Hepatocyte (in vitro differentiated cells): ENCODE measurements at regions not wholly inside any gene's neighbourhood (a gene's known extent, or its start where the extent isn't known, plus 50 kb on each side); places are given as distances from the start of the nearest gene placed in this dataset.

Source experiments
- DNase-seq: peaks from one replicate; pipeline ENCODE4 v3.0.0-alpha.2; 2016; ENCODE audit warnings: low spot score
- H2AFZ ChIP-seq: fragments of 200-600 bp; sonication (generic); 2 replicates; pipeline ENCODE4 v1.6.0; 2016; ENCODE audit warnings: antibody characterized with exemption, mild to moderate bottlenecking
- H3K27ac ChIP-seq: fragments of 200-600 bp; sonication (generic); 2 replicates; pipeline ENCODE4 v1.5.1; 2016; ENCODE audit warnings: mild to moderate bottlenecking
- H3K27me3 ChIP-seq: fragments of 200-600 bp; sonication (generic); 2 replicates; pipeline ENCODE4 v1.6.1; 2016
- H3K36me3 ChIP-seq: fragments of 200-600 bp; sonication (generic); replicated peaks from 2 replicates; pipeline ENCODE4 v1.5.1; 2016; ENCODE audit warnings: low read depth; ENCODE audit not compliant: insufficient read depth
- H3K4me1 ChIP-seq: fragments of 200-600 bp; sonication (generic); 2 replicates; pipeline ENCODE4 v1.5.1; 2016; ENCODE audit warnings: mild to moderate bottlenecking, moderate library complexity; ENCODE audit not compliant: insufficient read depth
- H3K4me2 ChIP-seq: fragments of 200-600 bp; sonication (generic); 2 replicates; pipeline ENCODE4 v1.6.0; 2016
- H3K4me3 ChIP-seq: fragments of 200-600 bp; sonication (generic); 2 replicates; pipeline ENCODE4 v1.5.1; 2016; ENCODE audit warnings: mild to moderate bottlenecking
- H3K79me2 ChIP-seq: fragments of 200-600 bp; sonication (generic); 2 replicates; pipeline ENCODE4 v1.6.0; 2017; ENCODE audit warnings: mild to moderate bottlenecking
- H3K9me2 ChIP-seq: fragments of 200-600 bp; sonication (generic); replicated peaks from 2 replicates; pipeline ENCODE4 v1.6.0; 2017; ENCODE audit warnings: mild to moderate bottlenecking; ENCODE audit not compliant: insufficient read depth
- H3K9me3 ChIP-seq: fragments of 200-600 bp; sonication (generic); 2 replicates; pipeline ENCODE4 v1.5.1; 2016; ENCODE audit warnings: low read depth, mild to moderate bottlenecking
- H4K20me1 ChIP-seq: fragments of 200-600 bp; sonication (generic); 2 replicates; pipeline ENCODE4 v1.6.0; 2016; ENCODE audit warnings: mild to moderate bottlenecking; ENCODE audit not compliant: insufficient read depth, poor library complexity, severe bottlenecking
- CTCF ChIP-seq: fragments of 200-600 bp; sonication (generic); IDR thresholded peaks from 2 replicates; pipeline ENCODE4 v1.5.1; 2016; ENCODE audit warnings: antibody characterized with exemption, mild to moderate bottlenecking; ENCODE audit not compliant: poor library complexity
- EZH2 ChIP-seq: fragments of 200-600 bp; sonication (generic); IDR thresholded peaks from 2 replicates; pipeline ENCODE4 v1.6.1; 2016; ENCODE audit warnings: antibody characterized with exemption, mild to moderate bottlenecking, borderline replicate concordance
- EZH2phosphoT487 ChIP-seq: fragments of 200-600 bp; sonication (generic); IDR thresholded peaks from one replicate; pipeline ENCODE4 v1.6.1; 2018; ENCODE audit warnings: antibody characterized with exemption, mild to moderate bottlenecking, low read depth, moderate library complexity; ENCODE audit not compliant: unreplicated experiment, severe bottlenecking
- WGBS: methylation state at CpG from one replicate; pipeline ENCODE4 v1.1.6; 2016; ENCODE audit warnings: low lambda C conversion rate; ENCODE audit errors: missing lambda C conversion rate; 5-methylcytosine and 5-hydroxymethylcytosine counted together

GRCh38 chr11:13800901-13801300 lies 132.4 kb downstream of the FAR1 start:
- Histone ChIP-seq H3K4me3 (no peak overlapping the region), H3K9me2 (no peaks in the 10 kb centered on the region), H3K79me2 (no peaks in the 10 kb centered on the region), H3K4me2 (no peak overlapping the region), H4K20me1 (no peaks in the 10 kb centered on the region), H3K36me3 (no peaks in the 10 kb centered on the region), H3K9me3 (no peaks in the 10 kb centered on the region), H3K27me3 (no peaks in the 10 kb centered on the region), H2AFZ (no peak overlapping the region), H3K4me1 (no peaks in the 10 kb centered on the region), H3K27ac (no peak overlapping the region)
- 48% methylated on average over 1 of the region's 1 CpG for WGBS
- DNase-seq: no peak
- TF ChIP-seq EZH2 (no peak), CTCF (no peak), EZH2phosphoT487 (no peak)

GRCh38 chr11:13818325-13818724 lies 144.2 kb upstream of the SPON1 start:
- Histone ChIP-seq H3K79me2 (no peaks in the 10 kb centered on the region), H2AFZ (no peak overlapping the region), H3K27me3 (peaks cover 4% of the 10 kb centered on the region), H3K9me3 (no peaks in the 10 kb centered on the region), H3K9me2 (no peaks in the 10 kb centered on the region), H3K4me3 (no peak overlapping the region), H3K27ac (no peak overlapping the region), H3K36me3 (no peaks in the 10 kb centered on the region), H4K20me1 (no peaks in the 10 kb centered on the region), H3K4me1 (no peaks in the 10 kb centered on the region), H3K4me2 (no peak overlapping the region)
- TF ChIP-seq EZH2phosphoT487: no peak
- no peak for TF ChIP-seq EZH2
- no peak for TF ChIP-seq CTCF
- DNase-seq: no peak
- 72% methylated on average over 2 of the region's 2 CpGs for WGBS

GRCh38 chr11:13826505-13827278 lies 135.8 kb upstream of the SPON1 start:
- Histone ChIP-seq H3K9me2 (no peaks in the 10 kb centered on the region), H4K20me1 (no peaks in the 10 kb centered on the region), H3K36me3 (no peaks in the 10 kb centered on the region), H3K4me1 (no peaks in the 10 kb centered on the region), H2AFZ (no peak overlapping the region), H3K4me3 (no peak overlapping the region), H3K79me2 (no peaks in the 10 kb centered on the region), H3K27ac (no peak overlapping the region), H3K27me3 (no peaks in the 10 kb centered on the region), H3K4me2 (no peak overlapping the region), H3K9me3 (no peaks in the 10 kb centered on the region)
- no peak for DNase-seq
- TF ChIP-seq CTCF (no peak), EZH2phosphoT487 (no peak)
- 91% methylated on average over 4 of the region's 4 CpGs for WGBS

GRCh38 chr11:13831696-13832095 lies 130.8 kb upstream of the SPON1 start:
- H3K9me3 ChIP-seq: no peaks in the 10 kb centered on the region
- H4K20me1 ChIP-seq: no peaks in the 10 kb centered on the region
- no peaks in the 10 kb centered on the region for H3K79me2 ChIP-seq
- H3K27ac ChIP-seq: no peak overlapping the region
- no peak overlapping the region for H3K4me3 ChIP-seq
- TF ChIP-seq EZH2phosphoT487 (no peak), CTCF (no peak), EZH2 (no peak)
- no peak overlapping the region for H2AFZ ChIP-seq
- H3K36me3 ChIP-seq: no peaks in the 10 kb centered on the region
- no peak overlapping the region for H3K4me2 ChIP-seq
- H3K4me1 ChIP-seq: no peaks in the 10 kb centered on the region
- H3K27me3 ChIP-seq: no peaks in the 10 kb centered on the region
- H3K9me2 ChIP-seq: no peaks in the 10 kb centered on the region
- no peak for DNase-seq
